ENCODE measurements at regions not wholly inside any gene's neighbourhood (a gene's known extent, or its start where the extent isn't known, plus 50 kb on each side); places are given as distances from the start of the nearest gene placed in this dataset.

DNA sequence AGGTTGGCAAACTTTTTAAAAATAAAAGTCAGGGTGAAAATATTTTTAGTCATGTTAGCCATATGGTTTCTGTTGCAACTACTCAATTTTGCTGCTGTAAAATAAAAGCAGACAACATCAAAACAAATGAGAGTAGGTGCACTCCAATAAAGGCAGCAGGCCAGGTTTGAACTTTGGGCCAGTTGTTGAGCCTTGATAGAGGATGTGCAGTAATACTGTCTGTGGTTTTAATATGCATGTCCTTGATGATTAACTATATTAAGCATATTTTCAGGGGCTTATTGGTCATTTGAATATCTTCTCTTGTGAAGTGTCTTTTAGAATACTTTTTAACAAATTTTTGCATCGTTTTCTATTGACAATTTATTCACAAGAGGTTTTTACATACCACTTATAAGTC is 1399.9 kb upstream of the B3GALT2 start:
- TF ChIP-seq RAD21 (conservative IDR thresholded peaks at IDR 0.05 in 1 of 2, IDR thresholded peaks at IDR 0.05 in 1 of 2) (no peak), POLR2A (IDR thresholded peaks at IDR 0.05; ENCODE audit: low read length) (no peak), JUNB (IDR thresholded peaks at IDR 0.05) (no peak), NR3C1 (IDR thresholded peaks at IDR 0.05) (no peak), RARB (CRISPR knock-in tag; IDR thresholded peaks at IDR 0.05) (no peak), CBX8 (IDR thresholded peaks at IDR 0.05) (no peak), HDAC2 (IDR thresholded peaks at IDR 0.05) (no peak), EP300 (IDR thresholded peaks at IDR 0.05) (no peak), CHD4 (IDR thresholded peaks at IDR 0.05; ENCODE audit: borderline replicate concordance) (no peak), RNF2 (IDR thresholded peaks at IDR 0.05; ENCODE audit: borderline replicate concordance, low read depth) (no peak)
- TF ChIP-seq, protein P1, sequence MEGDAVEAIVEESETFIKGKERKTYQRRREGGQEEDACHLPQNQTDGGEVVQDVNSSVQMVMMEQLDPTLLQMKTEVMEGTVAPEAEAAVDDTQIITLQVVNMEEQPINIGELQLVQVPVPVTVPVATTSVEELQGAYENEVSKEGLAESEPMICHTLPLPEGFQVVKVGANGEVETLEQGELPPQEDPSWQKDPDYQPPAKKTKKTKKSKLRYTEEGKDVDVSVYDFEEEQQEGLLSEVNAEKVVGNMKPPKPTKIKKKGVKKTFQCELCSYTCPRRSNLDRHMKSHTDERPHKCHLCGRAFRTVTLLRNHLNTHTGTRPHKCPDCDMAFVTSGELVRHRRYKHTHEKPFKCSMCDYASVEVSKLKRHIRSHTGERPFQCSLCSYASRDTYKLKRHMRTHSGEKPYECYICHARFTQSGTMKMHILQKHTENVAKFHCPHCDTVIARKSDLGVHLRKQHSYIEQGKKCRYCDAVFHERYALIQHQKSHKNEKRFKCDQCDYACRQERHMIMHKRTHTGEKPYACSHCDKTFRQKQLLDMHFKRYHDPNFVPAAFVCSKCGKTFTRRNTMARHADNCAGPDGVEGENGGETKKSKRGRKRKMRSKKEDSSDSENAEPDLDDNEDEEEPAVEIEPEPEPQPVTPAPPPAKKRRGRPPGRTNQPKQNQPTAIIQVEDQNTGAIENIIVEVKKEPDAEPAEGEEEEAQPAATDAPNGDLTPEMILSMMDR (IDR thresholded peaks at IDR 0.05) = no peak
- TF ChIP-seq, protein P2, sequence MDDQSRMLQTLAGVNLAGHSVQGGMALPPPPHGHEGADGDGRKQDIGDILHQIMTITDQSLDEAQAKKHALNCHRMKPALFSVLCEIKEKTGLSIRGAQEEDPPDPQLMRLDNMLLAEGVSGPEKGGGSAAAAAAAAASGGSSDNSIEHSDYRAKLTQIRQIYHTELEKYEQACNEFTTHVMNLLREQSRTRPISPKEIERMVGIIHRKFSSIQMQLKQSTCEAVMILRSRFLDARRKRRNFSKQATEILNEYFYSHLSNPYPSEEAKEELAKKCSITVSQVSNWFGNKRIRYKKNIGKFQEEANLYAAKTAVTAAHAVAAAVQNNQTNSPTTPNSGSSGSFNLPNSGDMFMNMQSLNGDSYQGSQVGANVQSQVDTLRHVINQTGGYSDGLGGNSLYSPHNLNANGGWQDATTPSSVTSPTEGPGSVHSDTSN (IDR thresholded peaks at IDR 0.05) = no peak
- TF ChIP-seq, protein P3, sequence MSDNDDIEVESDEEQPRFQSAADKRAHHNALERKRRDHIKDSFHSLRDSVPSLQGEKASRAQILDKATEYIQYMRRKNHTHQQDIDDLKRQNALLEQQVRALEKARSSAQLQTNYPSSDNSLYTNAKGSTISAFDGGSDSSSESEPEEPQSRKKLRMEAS (IDR thresholded peaks at IDR 0.05) = no peak
- TF ChIP-seq, protein P4, sequence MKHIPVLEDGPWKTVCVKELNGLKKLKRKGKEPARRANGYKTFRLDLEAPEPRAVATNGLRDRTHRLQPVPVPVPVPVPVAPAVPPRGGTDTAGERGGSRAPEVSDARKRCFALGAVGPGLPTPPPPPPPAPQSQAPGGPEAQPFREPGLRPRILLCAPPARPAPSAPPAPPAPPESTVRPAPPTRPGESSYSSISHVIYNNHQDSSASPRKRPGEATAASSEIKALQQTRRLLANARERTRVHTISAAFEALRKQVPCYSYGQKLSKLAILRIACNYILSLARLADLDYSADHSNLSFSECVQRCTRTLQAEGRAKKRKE (CRISPR knock-in tag; IDR thresholded peaks at IDR 0.05; ENCODE audit: low read depth) = no peak

All from A549 (cell line).